ENCODE measurements at regions not wholly inside any gene's neighbourhood (a gene's known extent, or its start where the extent isn't known, plus 50 kb on each side); places are given as distances from the start of the nearest gene placed in this dataset.
A peak's percentile ranks its signal among the peaks of the same experiment; 100 is the strongest.

DNA sequence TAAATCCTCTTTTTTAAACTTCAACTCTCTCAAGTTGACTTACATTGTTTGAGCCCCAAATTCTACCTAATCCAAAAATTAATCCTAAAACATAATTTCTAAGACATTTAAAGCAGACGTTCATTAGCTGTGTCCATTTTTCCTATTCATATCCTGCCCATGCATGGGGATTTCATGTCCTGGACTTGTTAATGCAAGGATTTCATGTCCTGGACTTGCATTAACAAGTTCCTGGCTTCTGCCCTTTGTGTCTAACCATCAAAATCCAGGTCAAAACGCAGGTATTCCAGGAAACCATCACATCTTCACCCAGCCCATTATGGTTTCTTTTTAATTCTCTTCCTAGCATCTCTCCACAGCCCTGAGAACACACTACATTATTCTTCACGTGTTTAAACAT, 454.9 kb downstream of the KLF5 start:
- no peak for DNase-seq (ENCODE audit: low spot score)

DNA sequence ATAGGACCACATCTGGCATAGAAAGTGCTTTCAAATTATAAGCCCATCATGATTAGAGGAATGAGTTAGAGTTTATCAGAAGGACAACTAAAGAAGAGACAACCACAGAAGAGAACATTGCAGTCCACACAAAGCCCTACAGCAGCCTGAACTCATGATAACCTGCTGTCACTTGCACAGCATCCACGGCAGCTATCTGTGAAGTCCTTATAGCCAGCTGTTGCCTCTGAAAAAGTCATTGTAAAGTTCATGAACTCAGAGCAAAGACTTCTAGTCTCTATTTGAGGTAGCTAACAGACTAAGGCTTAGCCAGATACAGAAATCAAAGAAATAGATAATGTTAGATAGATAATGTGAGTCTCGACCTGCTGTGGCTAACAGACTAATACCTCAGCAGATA, 450.0 kb downstream of the KLF5 start:
- no peak for DNase-seq (ENCODE audit: low spot score)

DNA sequence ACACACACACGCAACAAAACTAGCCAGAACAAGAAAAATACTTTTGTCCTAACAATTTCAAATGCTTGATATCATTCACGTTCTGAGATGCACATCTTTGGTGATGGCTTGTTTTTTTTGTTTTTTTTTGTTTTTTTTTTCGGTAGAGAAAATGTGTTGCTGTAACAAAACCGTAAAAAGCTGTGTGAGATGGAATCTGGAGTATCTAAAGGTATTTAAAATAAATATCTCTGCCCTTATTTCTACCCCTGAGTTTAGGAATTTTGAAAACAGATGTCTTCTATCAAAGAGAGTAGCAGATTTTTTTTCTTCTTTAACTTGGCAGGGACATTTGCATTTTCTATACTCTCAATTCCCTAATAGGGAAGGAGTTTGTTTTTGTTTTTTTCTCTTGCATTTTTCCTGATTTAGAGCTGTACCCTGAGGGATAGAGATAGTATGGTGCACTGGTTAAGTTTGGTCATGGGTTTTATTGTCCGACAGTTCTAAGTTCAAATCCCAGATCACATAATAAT, 446.6 kb downstream of the KLF5 start:
- no peak for DNase-seq (ENCODE audit: low spot score)

DNA sequence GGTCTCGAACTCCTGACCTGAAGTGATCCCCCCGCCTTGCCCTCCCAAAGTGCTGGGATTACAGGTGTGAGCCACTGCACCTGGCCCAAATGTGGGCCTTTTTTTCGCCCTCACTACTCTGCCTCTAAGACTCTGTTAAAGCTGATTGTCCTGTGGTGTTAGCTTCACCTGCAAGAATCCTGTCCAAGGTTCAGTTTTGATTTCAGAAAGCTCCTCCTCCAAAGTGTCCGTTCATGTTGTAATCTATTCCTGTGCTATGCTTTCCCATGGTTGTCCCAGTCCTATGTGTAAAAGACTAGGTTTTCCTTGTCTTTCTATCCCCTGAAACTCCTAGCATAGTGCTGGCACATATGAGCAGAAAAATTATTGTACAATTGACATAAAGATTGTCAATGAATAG, 440.9 kb downstream of the KLF5 start:
- no peak for DNase-seq (ENCODE audit: low spot score)

DNA sequence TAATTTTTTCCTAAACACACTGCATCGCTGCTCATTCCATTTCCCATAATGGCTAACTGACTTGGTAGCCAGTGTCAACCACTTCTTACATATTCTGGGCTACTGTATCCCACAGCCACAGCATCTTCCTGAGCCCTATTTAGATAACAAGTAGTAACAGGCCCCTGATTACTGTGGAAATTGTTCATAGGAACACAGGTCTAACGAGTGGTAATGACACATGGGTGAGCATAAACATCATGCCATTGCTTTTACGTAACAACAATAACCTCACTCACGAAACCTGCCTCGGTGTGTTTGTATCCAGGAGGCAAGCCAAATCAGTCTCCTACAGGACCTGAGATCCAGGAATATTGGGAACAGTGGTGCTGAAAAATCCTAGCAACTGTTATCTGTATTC, 438.6 kb downstream of the KLF5 start:
- DNase-seq (ENCODE audit: low spot score): no peak

DNA sequence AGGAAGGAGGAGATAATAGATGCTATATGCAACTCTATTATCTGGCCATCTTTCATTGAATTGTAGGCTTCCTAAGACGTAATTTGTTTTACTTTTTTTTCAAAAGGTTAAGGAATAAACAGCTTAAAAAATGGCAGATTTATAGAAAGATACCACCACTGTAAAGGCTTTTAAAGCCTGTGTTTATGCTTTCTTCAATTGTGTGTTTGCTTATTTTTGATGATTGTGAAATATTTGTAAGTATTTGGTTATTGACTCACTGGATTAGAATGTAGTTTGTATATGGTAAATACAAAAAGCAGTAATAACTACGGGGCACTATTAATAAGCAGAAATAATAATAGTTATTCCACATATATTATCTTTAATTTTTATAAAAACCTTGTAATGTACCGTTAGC, 437.9 kb downstream of the KLF5 start:
- no peak for DNase-seq (ENCODE audit: low spot score)

DNA sequence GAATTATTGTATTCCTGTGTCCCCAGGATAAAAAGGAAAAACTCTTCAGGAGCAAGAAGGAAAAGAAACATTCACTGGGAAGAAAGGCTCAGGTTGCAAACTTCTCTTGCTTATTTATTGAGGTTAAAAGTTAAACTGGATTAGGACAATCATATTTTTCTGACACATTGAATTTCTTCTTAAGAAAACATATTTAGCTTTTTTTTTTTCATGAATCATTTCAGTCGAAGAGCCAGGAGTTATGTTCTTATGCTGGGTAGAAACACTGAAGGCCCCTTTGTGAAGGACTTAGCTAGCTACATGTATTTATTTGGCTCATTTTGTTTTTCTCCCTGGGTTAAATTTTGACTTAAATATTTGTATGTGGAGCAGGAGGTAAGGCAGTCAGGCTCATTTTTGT, 434.0 kb downstream of the KLF5 start:
- no peak for DNase-seq (ENCODE audit: low spot score)

DNA sequence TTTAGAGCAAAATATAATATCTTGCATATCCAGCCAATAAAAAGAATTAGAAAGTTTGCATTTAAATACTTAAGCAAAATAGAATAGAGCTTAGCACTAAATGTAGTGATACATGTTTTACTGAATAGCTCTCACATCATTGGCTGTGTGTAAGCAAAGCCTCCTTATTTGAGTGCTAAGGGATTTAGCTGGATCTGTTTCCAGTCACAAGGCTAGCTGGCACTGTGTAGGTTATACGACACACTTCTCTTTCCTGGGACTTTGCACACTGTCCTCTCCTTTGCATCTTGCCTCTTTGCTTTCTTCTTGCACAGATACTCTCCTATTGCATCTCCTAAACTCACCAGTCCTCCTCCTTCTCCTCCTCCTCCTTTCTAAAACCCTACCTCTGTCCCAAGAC, 423.8 kb downstream of the KLF5 start:
- DNase-seq (ENCODE audit: low spot score): no peak

DNA sequence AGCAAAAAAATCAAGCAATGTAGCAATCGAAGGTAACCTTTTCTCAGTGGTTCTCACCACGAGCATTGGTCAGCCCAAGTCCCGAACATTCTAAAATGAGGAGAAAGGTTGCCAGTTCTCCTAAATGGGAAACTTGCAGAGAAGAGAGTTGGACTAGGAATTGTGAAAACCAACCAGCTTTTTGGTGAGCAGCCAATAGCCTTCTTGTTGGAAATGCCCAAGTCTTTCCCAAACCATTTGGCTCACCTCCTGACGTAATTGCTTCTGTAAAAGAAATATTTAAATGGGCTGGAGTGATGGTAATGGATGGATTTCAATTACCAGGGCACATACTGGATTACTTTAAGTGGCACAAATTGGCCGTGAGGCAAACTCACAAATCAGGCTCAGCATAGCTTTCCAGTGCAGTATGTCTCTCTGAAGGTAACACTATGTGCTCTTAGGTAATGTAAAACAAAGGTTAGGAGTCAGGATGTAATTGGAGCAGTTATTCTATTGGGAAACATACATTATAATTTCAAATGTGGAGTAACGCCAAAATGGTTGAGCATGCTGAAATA, 423.2 kb downstream of the KLF5 start:
- no peak for DNase-seq (ENCODE audit: low spot score)

DNA sequence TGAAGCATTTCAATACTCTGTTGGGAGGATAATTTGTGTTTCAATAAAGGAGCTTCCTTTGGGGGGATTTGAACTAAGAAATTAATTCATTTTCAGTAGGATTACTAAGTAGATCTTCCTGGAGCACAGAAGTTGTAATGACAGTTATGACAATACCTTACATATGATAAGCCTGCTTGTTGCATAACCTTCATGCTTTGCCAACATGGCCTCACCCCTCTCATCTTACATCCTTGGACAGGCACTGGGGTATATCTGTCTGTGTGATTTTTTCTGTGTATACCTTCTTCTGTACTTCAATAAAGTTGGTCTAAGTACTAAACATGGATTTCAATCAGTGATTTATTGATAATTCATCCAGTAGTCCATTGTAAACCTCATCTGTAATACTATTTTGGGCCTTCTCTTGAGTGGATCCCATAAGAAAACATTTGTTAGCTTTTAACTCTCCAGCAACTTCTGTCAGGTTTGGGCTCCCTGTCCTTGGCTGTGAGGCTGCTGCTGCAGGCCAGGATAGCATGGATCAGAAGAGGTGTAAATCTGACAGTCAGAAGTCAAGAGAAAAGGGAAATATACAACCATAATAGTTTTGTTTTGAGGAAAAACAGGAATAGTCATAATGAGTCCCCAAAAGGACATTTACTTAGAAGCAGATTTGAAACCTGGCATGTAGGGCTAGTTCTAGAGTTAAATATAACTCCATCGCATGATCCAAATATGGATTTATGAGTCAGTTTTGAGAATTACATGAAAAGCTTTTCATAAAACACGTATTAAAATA, 422.2 kb downstream of the KLF5 start:
- DNase-seq (ENCODE audit: low spot score): no peak

DNA sequence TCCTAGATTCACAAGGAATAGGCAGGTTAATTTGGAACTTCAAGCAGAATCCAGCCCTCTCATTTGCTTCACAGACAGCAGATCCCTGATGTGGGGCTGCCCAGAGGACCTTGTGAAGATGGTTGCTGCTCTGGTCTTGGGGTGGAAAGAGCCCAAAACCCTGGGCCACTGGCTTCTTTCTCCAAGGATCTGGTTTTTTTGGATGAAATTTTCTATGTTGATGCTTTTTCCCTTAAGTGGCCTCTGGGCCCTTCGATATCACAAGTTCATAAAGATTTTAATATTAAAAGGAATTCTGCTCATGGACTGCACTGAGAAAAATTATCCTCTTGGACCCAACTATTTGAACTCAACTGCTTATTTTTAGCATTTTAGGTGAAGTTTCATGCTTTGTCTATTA, 421.1 kb downstream of the KLF5 start:
- DNase-seq (ENCODE audit: low spot score): no peak

DNA sequence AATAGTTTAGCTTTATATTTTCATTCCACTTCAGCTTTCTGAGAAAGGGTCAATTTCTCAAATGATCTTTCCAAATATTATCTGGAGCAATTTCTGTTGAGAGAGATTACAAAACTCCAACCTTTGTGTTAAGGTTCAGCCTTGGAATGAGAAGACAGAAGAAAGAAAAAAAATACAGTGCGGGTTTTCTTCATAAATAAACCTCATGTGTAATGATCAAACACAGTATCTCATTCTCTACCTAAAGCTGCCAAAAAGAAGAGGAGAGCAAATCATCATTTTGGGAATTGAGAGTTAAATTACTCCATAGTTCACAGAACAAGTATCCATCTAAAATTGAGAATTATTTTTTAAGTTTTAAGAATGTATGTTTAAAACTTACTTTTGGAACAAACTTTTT, 420.5 kb downstream of the KLF5 start:
- no peak for DNase-seq (ENCODE audit: low spot score)

DNA sequence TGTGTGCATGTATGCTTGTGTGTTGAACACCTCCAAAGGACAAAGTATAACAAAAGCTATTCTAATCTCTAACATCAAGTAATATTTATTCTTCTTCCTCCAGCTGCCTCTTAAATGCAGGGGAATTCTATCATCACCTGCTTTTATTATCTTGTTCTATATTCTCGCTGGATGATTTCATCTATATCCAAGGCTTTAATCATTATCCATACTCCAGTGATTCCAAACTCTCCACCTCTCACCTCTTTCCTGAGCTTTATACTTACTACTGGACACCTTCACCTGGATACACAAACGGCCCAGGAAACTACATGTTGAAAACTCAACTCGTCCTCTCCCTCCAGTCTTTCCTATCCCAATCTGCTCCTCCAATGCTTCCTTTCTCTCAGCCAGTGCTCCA, 418.6 kb downstream of the KLF5 start:
- no peak for DNase-seq (ENCODE audit: low spot score)

DNA sequence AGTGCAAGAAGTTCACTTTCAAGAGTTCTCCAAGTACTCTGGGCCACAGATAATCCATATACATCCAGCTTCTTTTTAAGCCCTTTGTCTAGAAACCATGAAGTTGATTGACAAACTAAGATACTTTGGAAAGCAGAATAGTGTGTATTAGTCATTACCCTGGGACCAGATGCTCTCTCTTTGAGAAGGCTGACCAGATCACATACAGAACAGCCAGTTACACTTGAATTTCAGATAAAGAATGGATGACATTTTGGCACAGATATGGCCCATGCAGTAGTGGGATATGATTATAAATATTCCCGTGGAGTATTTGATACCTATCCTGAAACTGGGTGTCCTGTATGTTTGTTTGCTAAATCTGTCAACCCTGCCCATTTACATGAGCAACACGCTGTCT, 414.2 kb downstream of the KLF5 start:
- DNase-seq (ENCODE audit: low spot score): no peak

DNA sequence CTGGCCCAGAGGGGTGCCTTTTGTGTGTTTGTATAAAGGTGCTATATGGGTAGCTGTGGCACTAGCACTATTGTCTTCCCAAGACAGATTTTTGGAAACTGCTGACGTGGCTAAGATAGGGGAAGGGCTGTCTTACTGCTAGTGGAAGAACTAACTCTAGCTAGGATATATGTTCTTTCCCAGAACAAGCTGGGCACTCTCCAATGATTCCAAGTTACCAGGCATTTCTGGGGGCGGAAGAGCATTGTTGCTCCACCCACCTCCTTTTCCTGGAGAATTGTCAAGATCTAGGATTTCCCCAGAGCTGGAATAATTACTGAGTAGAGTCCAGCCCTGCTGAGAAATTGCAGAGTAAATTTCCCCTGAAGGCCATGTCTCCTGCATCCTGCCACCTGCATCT, 408.3 kb downstream of the KLF5 start:
- DNase-seq (ENCODE audit: low spot score): no peak

DNA sequence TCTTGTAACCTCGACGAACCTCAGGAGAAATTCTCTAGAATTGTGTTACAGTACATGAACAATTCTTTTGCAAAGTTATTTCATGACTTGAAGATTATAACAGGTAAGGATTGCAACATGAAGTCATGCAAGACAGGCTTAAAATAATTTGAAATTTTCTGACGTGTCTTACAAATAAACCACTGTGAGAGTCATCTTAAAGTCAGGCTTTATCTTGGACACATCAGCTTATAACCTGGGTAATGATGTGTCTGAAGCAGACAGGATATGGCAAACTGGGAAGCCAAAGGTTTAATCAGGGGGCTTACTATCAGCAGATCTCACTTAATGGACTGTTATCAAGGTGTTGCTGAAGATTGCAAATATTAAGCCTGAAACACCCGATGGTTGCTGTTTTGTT, 407.8 kb downstream of the KLF5 start:
- no peak for DNase-seq (ENCODE audit: low spot score)

DNA sequence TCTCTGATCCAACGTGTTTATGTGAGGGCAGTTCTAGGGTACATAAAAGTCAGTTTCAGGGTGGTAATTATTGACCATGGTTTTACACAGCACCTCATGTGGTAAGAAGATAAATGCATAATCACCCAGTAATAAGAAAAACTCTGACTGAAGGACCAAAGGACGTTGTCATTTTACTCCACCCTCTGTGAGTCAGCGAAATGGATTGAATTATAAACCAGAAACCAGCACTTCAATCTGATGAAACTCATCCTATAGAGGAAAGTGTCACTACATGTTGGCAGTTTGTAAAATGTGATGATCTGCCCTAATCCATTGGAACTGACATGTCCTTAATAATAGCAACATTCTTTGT, 406.8 kb downstream of the KLF5 start:
- DNase-seq (ENCODE audit: low spot score): peak; percentile 12

DNA sequence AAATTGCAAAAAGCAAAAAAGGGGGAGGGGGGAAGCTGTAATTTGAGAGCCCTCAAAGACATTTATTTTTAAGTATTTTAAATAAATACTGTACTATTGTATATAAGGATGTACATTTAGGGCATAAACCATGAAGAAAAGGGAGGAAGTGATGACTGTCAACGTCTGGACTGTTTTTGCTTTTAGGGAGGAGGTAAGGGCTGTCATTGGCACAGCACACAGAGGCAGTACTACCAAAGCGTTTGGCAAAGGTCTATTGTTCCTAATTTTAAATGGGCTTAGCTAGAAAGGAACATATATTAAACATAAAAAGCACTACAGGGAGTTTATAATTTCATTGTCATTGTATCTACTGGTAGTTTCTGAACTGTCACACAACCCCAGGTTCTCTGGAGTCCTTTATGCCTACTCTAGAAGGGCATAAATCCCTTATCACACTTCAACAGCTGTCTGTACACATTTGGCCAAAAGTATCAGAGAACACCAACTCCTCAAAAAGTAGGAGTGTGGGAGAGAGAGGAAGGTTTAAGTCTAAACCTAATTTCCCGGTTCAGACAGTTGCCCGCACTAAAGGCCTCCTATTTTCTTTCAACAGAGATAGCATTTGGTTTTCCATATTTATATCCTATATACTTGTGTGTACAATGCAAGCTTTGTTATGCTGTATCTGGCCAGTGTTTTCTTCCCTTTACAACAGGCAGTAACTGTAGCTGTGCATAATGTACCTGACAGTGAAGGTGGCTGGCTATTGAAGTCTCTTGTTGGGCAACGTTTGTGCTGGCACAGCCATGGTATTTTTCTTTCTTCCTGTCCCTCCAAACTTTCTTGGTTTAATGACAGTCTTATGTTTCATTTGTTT, 406.2 kb downstream of the KLF5 start:
- DNase-seq (ENCODE audit: low spot score): no peak

DNA sequence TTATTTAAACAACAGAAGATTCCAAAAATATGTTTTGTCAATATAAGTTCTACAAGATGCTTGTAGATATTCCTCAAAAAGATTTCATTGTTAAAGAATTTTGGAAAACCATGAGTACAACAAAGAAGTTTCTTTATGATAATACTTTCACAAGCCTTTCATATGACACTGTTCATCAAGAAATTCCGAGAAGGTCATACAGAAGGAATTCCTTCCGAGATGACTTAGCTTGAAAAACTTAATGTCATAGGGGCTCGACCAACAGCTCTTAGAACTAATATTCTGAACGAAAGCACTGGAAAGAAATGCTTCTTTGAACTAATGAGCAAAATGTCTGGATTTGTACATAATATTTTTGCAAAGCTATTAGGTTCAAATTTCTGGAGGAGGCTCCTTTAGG, 403.4 kb downstream of the KLF5 start:
- no peak for DNase-seq (ENCODE audit: low spot score)

DNA sequence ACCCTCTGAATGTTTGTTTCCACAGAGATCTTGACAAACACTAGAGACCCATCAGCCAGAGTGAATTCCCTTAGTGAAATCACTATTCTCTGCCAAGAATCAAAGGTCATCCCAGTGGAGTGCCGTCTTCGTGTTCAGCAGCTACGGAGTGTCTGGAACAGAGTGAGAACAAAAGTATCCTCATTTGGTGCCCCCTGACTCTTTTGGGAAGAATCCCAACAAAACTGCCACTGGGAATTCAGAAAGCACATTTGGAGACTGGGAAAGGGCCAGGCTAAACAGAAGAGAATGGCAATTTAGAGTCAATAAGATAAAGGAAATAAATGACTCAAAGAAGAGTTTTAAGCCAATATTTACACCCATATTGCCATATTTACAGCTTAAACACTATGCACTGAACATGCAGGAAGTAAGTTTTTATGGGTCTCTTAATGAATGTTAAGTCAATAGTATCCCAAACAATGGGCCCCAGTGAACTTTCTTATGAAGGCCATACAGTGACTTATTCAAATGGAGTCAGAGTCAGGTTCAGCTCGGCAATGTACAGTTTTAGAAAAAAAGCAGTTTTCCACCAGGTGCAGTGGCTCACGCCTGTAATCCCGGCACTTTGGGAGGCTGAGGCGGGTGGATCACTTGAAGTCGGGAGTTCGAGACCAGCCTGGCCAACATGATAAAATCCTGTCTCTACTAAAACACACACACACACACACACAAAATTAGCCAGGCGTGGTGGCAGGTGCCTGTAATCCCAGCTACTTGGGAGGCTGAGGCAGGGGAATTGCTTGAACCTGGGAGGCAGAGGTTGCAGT, 392.6 kb downstream of the KLF5 start:
- DNase-seq (ENCODE audit: low spot score): no peak

DNA sequence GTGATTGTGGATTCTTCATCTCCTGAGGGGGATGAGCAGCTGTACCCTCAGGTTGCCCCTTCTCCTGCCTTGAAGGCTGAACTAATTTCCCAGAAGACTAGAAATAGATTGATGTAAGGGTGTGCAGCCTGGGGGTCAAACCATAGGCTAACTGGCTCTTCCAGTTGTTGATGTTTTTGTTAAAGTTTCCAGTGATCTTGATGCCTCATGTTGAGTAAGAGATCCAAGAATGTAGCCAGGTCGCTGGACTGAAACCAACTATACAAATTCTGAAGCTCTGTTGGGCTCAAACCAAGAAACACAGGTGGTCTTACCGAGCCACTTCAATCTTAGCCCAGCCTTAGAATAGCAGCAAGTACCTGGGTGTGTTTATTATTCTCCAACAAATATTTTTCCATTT, 391.8 kb downstream of the KLF5 start:
- DNase-seq (ENCODE audit: low spot score): no peak

DNA sequence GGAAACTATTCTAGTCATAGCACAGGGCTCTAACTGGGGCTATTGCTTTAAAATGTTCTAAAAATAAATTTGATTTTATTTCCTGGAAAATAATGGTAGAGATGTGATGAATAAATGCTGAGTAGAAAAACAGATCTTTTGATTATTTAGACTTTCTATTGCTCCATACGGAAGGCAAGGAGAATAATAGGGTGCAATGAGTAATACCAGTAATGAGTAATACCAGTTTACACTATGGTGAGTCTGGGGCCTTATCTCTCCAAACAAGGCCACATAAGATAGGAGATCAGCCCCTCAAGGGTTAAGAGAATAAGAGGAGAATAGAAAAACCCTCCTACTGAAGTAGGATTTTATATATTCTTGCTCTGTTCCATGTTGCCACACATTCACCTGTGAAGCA, 390.4 kb downstream of the KLF5 start:
- peak; percentile 17 for DNase-seq (ENCODE audit: low spot score)
